HEK293T (cell line): ENCODE measurements at regions not wholly inside any gene's neighbourhood (a gene's known extent, or its start where the extent isn't known, plus 50 kb on each side); places are given as distances from the start of the nearest gene placed in this dataset.
"Not testable (repeated sequence)": the region's sequence is repeated elsewhere in the genome, so short reads cannot be mapped to it uniquely, and the experiment has no call there.

ENCODE experiments used
- BHLHE40 ChIP-seq: fragments of 450-650 bp; IDR thresholded peaks from 2 replicates; pipeline ENCODE4 v1.6.1; 2016; ENCODE audit warnings: mild to moderate bottlenecking, moderate library complexity, borderline replicate concordance
- FOXA1 ChIP-seq: fragments of 450-650 bp; IDR thresholded peaks from 2 replicates; pipeline ENCODE4 v1.6.1; 2016; ENCODE audit warnings: mild to moderate bottlenecking
- NFRKB ChIP-seq: fragments of 450-650 bp; IDR thresholded peaks from 2 replicates; pipeline ENCODE4 v1.6.1; 2016; ENCODE audit warnings: mild to moderate bottlenecking, moderate library complexity

DNA sequence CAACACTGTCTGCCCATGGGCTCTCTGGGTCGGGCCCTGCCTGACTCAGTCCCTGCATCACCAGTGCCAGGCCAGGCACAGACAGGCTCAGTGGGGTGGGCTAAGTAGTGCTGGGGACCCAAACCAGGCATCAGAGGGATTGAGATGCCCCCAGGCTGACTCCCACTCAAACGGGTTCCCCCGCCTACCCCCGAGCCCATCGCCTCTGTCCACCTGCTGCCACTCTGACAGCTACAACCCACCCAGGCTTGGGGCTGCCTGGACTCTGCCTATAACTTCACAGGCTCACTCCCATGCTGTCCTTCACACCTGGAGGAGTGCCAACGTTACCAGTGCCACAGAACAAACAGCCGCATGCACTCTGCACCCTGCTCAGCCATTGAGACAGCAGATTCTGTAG is 186.1 kb upstream of the FOXD4L5 start:
- TF ChIP-seq NFRKB, FOXA1, BHLHE40: not testable (repeated sequence)
